ENCODE measurements at regions not wholly inside any gene's neighbourhood (a gene's known extent, or its start where the extent isn't known, plus 50 kb on each side); places are given as distances from the start of the nearest gene placed in this dataset.

DNA sequence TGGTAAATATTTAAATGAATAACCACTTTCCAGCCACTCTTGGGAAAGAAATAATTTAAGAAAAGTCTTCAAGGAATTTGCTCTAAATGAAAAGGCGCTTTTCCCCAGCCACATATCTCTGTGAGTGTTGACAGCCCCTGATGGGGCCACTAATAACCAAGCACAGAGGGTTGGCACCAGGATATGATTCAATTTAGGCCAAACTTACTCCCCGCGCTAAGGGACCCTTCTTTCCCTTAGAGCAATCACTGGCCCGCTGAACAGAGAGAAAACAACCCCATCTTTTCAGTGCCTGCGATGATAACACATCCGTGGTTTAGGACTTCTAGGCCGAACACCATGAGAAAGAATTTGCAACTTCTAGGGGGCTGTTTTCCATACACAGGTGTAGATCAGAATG, 310.8 kb downstream of the EIPR1 start:
- TF ChIP-seq POLR2A (IDR thresholded peaks at IDR 0.05): no peak
- TF ChIP-seq, protein P1, sequence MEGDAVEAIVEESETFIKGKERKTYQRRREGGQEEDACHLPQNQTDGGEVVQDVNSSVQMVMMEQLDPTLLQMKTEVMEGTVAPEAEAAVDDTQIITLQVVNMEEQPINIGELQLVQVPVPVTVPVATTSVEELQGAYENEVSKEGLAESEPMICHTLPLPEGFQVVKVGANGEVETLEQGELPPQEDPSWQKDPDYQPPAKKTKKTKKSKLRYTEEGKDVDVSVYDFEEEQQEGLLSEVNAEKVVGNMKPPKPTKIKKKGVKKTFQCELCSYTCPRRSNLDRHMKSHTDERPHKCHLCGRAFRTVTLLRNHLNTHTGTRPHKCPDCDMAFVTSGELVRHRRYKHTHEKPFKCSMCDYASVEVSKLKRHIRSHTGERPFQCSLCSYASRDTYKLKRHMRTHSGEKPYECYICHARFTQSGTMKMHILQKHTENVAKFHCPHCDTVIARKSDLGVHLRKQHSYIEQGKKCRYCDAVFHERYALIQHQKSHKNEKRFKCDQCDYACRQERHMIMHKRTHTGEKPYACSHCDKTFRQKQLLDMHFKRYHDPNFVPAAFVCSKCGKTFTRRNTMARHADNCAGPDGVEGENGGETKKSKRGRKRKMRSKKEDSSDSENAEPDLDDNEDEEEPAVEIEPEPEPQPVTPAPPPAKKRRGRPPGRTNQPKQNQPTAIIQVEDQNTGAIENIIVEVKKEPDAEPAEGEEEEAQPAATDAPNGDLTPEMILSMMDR (IDR thresholded peaks at IDR 0.05): no peak
- no peak for TF ChIP-seq EP300 (IDR thresholded peaks at IDR 0.05)
